ENCODE measurements at regions not wholly inside any gene's neighbourhood (a gene's known extent, or its start where the extent isn't known, plus 50 kb on each side); places are given as distances from the start of the nearest gene placed in this dataset.

- Histone ChIP-seq H3K27me3 (no peaks in the 10 kb centered on the region), H3K4me1 (no peaks in the 10 kb centered on the region), H3K4me3 (no peak overlapping the region), H3K27ac (no peak overlapping the region), H3K36me3 (no peaks in the 10 kb centered on the region), H3K9me3 (peaks cover 0 to 5% of the 10 kb centered on the region in 2 donors)
- DNase-seq (ENCODE audit: low spot score in 2 of 2) = no peak
- no peak for TF ChIP-seq CTCF (IDR thresholded peaks at IDR 0.05)
- intact Hi-C loops (cut with DNase I) = no loop called here
Observed at GRCh38 chr7:106183952-106184351, 71.8 kb upstream of the SYPL1 start.

- Histone ChIP-seq H3K4me3 (no peak overlapping the region), H3K36me3 (no peaks in the 10 kb centered on the region), H3K9me3 (peaks cover 0 to 5% of the 10 kb centered on the region in 2 donors), H3K27me3 (no peaks in the 10 kb centered on the region), H3K27ac (no peak overlapping the region), H3K4me1 (no peaks in the 10 kb centered on the region)
- intact Hi-C loops (cut with DNase I) = no loop called here
- DNase-seq (ENCODE audit: low spot score in 2 of 2) = no peak
- TF ChIP-seq CTCF (IDR thresholded peaks at IDR 0.05) = no peak
Observed at GRCh38 chr7:106182904-106183303, 70.8 kb upstream of the SYPL1 start.

- Histone ChIP-seq H3K9me3 (peaks cover 0 to 4% of the 10 kb centered on the region in 2 donors), H3K4me3 (no peak overlapping the region), H3K27me3 (no peaks in the 10 kb centered on the region), H3K27ac (no peak overlapping the region), H3K36me3 (no peaks in the 10 kb centered on the region), H3K4me1 (no peaks in the 10 kb centered on the region)
- intact Hi-C loops (cut with DNase I) = no loop called here
- no peak for TF ChIP-seq CTCF (IDR thresholded peaks at IDR 0.05)
- no peak for DNase-seq (ENCODE audit: low spot score in 2 of 2)
Observed at GRCh38 chr7:106181658-106182265, 69.7 kb upstream of the SYPL1 start.

GRCh38 chr7:106180721-106181120 lies 68.6 kb upstream of the SYPL1 start:
- TF ChIP-seq CTCF (IDR thresholded peaks at IDR 0.05) = no peak
- intact Hi-C loops (cut with DNase I) = no loop called here
- DNase-seq (ENCODE audit: low spot score in 2 of 2) = no peak
- no peaks in the 10 kb centered on the region for H3K27me3 ChIP-seq
- no peak overlapping the region for H3K4me3 ChIP-seq
- no peak overlapping the region for H3K27ac ChIP-seq
- H3K36me3 ChIP-seq = no peaks in the 10 kb centered on the region
- H3K4me1 ChIP-seq = no peaks in the 10 kb centered on the region
- no peaks in the 10 kb centered on the region for H3K9me3 ChIP-seq

- intact Hi-C loops (cut with DNase I) = loop anchor here (5.0 kb wide), 3 partner anchors 103 to 968 kb away; partner anchors contain the start of gene NAMPT
Observed at GRCh38 chr7:106179256-106179655, 67.1 kb upstream of the SYPL1 start.

More at GRCh38 chr7:106179256-106179655, 67.1 kb upstream of the SYPL1 start:
- no peak for TF ChIP-seq CTCF (IDR thresholded peaks at IDR 0.05)
- Histone ChIP-seq H3K9me3 (no peaks in the 10 kb centered on the region), H3K4me3 (no peak overlapping the region), H3K27me3 (no peaks in the 10 kb centered on the region), H3K36me3 (no peaks in the 10 kb centered on the region), H3K4me1 (no peaks in the 10 kb centered on the region), H3K27ac (no peak overlapping the region)
- DNase-seq (ENCODE audit: low spot score in 2 of 2) = no peak

Data from ascending aorta (tissue), 2 donors.